ENCODE measurements at regions not wholly inside any gene's neighbourhood (a gene's known extent, or its start where the extent isn't known, plus 50 kb on each side); places are given as distances from the start of the nearest gene placed in this dataset.
"Not testable (repeated sequence)": the region's sequence is repeated elsewhere in the genome, so short reads cannot be mapped to it uniquely, and the experiment has no call there.

- not testable (repeated sequence) for H3K4me3 ChIP-seq (ENCODE audit: low read length); H3K9ac ChIP-seq (ENCODE audit: low read length); H3K4me2 ChIP-seq (ENCODE audit: low read length); H3K36me3 ChIP-seq (ENCODE audit: insufficient read depth, low read length); H4K20me1 ChIP-seq (ENCODE audit: insufficient read depth); H3K9me3 ChIP-seq (ENCODE audit: low read length); H2AFZ ChIP-seq (ENCODE audit: low read depth, low read length); H3K79me2 ChIP-seq (replicated peaks; ENCODE audit: insufficient read depth, low read length); H3K9me2 ChIP-seq (ENCODE audit: insufficient read depth, low read length); H3F3A ChIP-seq (ENCODE audit: insufficient read depth, low read length, poor library complexity, severe bottlenecking); H3K27ac ChIP-seq (ENCODE audit: low read length); H3K27me3 ChIP-seq (ENCODE audit: insufficient read depth, low read depth, low read length)
These were observed 206.4 kb downstream of the ADRA2C start for GRCh38 chr4:3972626-3973025.

DNA sequence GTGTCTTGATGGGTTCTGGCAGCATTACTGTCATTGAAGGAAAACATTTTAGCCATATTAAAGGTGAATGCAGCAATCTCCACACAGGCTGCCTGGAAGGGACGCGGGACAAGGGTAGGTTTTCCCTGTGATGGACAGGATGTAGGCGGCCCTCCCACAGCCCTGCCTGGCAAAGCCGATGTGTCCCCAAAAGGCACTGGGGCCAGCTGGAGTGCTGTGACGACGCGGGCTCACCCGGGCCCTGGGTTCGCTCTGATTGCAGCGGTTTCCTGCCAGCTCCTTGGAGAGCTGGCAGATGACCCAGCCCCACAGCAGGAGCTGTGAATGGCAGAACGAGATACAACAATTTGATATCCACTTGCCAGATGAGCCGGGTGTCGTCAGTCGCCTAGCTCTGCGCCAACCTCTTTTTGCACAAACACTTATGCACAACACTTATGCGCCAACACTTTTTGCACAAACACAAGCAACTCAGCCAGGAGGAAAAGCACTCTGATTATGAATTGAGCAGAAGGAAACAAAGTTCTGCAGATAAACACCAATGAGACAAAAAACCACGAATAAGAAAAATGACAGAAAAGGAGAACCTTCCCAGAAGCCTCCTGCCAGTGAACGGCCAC lies 207.5 kb downstream of the ADRA2C start:
- not testable (repeated sequence) for H2AFZ ChIP-seq (ENCODE audit: low read depth, low read length); H4K20me1 ChIP-seq (ENCODE audit: insufficient read depth); H3K9ac ChIP-seq (ENCODE audit: low read length); H3K4me3 ChIP-seq (ENCODE audit: low read length); H3K79me2 ChIP-seq (replicated peaks; ENCODE audit: insufficient read depth, low read length); H3F3A ChIP-seq (ENCODE audit: insufficient read depth, low read length, poor library complexity, severe bottlenecking); H3K27me3 ChIP-seq (ENCODE audit: insufficient read depth, low read depth, low read length); H3K9me3 ChIP-seq (ENCODE audit: low read length); H3K27ac ChIP-seq (ENCODE audit: low read length); H3K4me2 ChIP-seq (ENCODE audit: low read length); H3K9me2 ChIP-seq (ENCODE audit: insufficient read depth, low read length); H3K36me3 ChIP-seq (ENCODE audit: insufficient read depth, low read length)

GRCh38 chr4:3983518-3984125 lies 217.4 kb downstream of the ADRA2C start:
- H3K27me3 ChIP-seq (ENCODE audit: insufficient read depth, low read depth, low read length); H3K4me3 ChIP-seq (ENCODE audit: low read length); H2AFZ ChIP-seq (ENCODE audit: low read depth, low read length); H3K79me2 ChIP-seq (replicated peaks; ENCODE audit: insufficient read depth, low read length); H3K9me3 ChIP-seq (ENCODE audit: low read length); H3K27ac ChIP-seq (ENCODE audit: low read length); H3K36me3 ChIP-seq (ENCODE audit: insufficient read depth, low read length); H3F3A ChIP-seq (ENCODE audit: insufficient read depth, low read length, poor library complexity, severe bottlenecking); H3K9me2 ChIP-seq (ENCODE audit: insufficient read depth, low read length); H4K20me1 ChIP-seq (ENCODE audit: insufficient read depth); H3K4me2 ChIP-seq (ENCODE audit: low read length); H3K9ac ChIP-seq (ENCODE audit: low read length): not testable (repeated sequence)

DNA sequence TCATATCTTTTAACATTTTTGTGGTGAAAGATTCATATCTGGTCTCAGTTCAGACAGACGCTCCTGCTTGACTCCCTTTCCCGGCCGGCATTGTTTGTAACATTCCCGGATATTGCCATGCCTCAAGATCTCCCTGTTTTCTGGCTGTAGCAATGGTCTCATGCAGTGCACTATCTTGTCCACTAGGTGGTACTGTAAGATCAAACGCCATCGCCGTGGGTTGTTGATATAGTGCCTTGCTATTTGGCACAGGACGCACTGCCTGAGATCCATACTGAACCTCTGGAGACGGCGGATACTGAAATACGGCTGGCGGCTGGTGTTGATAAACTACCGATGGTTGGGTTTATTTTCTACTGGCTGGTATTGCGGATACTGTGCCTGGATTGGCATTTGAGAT lies 218.6 kb downstream of the ADRA2C start:
- not testable (repeated sequence) for H4K20me1 ChIP-seq (ENCODE audit: insufficient read depth); H3K36me3 ChIP-seq (ENCODE audit: insufficient read depth, low read length); H3K27ac ChIP-seq (ENCODE audit: low read length); H3K9ac ChIP-seq (ENCODE audit: low read length); H3K4me3 ChIP-seq (ENCODE audit: low read length); H3K27me3 ChIP-seq (ENCODE audit: insufficient read depth, low read depth, low read length); H3K79me2 ChIP-seq (replicated peaks; ENCODE audit: insufficient read depth, low read length); H3K9me2 ChIP-seq (ENCODE audit: insufficient read depth, low read length); H3K9me3 ChIP-seq (ENCODE audit: low read length); H3K4me2 ChIP-seq (ENCODE audit: low read length); H2AFZ ChIP-seq (ENCODE audit: low read depth, low read length); H3F3A ChIP-seq (ENCODE audit: insufficient read depth, low read length, poor library complexity, severe bottlenecking)
- TF ChIP-seq SMC3 (conservative IDR thresholded peaks at IDR 0.05; ENCODE audit: poor library complexity) (peak; percentile 38), RAD21 (conservative IDR thresholded peaks at IDR 0.05) (peak; percentile 52), CTCF (IDR thresholded peaks at IDR 0.05; ENCODE audit: poor library complexity, severe bottlenecking) (peak; percentile 47)

DNA sequence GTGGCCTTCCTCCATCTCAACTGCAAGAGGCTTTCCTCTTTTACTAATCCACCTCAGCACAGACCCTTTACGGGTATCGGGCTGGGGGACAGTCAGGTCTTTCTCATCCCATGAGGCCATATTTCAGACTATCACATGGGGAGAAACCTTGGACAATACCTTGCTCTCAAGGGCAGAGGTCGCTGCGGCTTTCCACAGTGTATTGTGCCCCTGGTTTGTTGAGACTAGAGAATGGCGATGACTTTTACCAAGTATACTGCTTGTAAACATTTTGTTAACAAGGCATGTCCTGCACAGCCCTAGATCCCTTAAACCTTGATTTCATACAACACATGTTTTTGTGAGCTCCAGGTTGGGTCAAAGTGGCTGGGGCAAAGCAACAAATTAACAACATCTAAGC lies 220.2 kb downstream of the ADRA2C start:
- H2AFZ ChIP-seq (ENCODE audit: low read depth, low read length); H3K36me3 ChIP-seq (ENCODE audit: insufficient read depth, low read length); H4K20me1 ChIP-seq (ENCODE audit: insufficient read depth); H3K9me3 ChIP-seq (ENCODE audit: low read length); H3K79me2 ChIP-seq (replicated peaks; ENCODE audit: insufficient read depth, low read length); H3K27ac ChIP-seq (ENCODE audit: low read length); H3K9ac ChIP-seq (ENCODE audit: low read length); H3K27me3 ChIP-seq (ENCODE audit: insufficient read depth, low read depth, low read length); H3K4me2 ChIP-seq (ENCODE audit: low read length); H3K9me2 ChIP-seq (ENCODE audit: insufficient read depth, low read length); H3F3A ChIP-seq (ENCODE audit: insufficient read depth, low read length, poor library complexity, severe bottlenecking); H3K4me3 ChIP-seq (ENCODE audit: low read length): not testable (repeated sequence)

DNA sequence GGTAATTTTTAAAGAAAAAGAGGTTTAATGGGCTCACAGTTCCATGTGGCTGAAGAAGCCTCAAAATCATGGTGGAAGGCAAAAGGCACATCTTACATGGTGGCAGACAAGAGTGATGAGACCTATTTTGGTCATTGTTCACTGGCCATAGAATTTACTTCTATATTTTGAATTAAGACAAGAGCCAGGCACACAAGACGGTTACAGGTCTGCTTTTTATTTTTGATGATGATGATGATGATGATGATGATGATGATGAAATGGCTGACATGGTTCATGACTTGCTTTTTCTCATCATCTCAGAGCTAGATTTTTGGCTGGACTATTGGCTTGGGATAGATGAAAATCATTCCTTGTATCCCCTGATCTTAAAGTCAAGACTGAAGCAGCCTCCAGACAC lies 229.3 kb downstream of the OTOP1 start:
- not testable (repeated sequence) for H2AFZ ChIP-seq (ENCODE audit: low read depth, low read length); H3K36me3 ChIP-seq (ENCODE audit: insufficient read depth, low read length); H3F3A ChIP-seq (ENCODE audit: insufficient read depth, low read length, poor library complexity, severe bottlenecking); H3K79me2 ChIP-seq (replicated peaks; ENCODE audit: insufficient read depth, low read length); H4K20me1 ChIP-seq (ENCODE audit: insufficient read depth); H3K9ac ChIP-seq (ENCODE audit: low read length); H3K9me2 ChIP-seq (ENCODE audit: insufficient read depth, low read length); H3K4me3 ChIP-seq (ENCODE audit: low read length); H3K27me3 ChIP-seq (ENCODE audit: insufficient read depth, low read depth, low read length); H3K4me2 ChIP-seq (ENCODE audit: low read length); H3K27ac ChIP-seq (ENCODE audit: low read length); H3K9me3 ChIP-seq (ENCODE audit: low read length)

- H3F3A ChIP-seq (ENCODE audit: insufficient read depth, low read length, poor library complexity, severe bottlenecking); H4K20me1 ChIP-seq (ENCODE audit: insufficient read depth); H2AFZ ChIP-seq (ENCODE audit: low read depth, low read length); H3K4me3 ChIP-seq (ENCODE audit: low read length); H3K27ac ChIP-seq (ENCODE audit: low read length); H3K79me2 ChIP-seq (replicated peaks; ENCODE audit: insufficient read depth, low read length); H3K9me2 ChIP-seq (ENCODE audit: insufficient read depth, low read length); H3K9me3 ChIP-seq (ENCODE audit: low read length); H3K36me3 ChIP-seq (ENCODE audit: insufficient read depth, low read length); H3K4me2 ChIP-seq (ENCODE audit: low read length); H3K9ac ChIP-seq (ENCODE audit: low read length); H3K27me3 ChIP-seq (ENCODE audit: insufficient read depth, low read depth, low read length): not testable (repeated sequence)
These were observed 222.7 kb downstream of the OTOP1 start for GRCh38 chr4:4004036-4004435.
